GM04503 (cell line): ENCODE measurements at regions not wholly inside any gene's neighbourhood (a gene's known extent, or its start where the extent isn't known, plus 50 kb on each side); places are given as distances from the start of the nearest gene placed in this dataset.
"Not testable (repeated sequence)": the region's sequence is repeated elsewhere in the genome, so short reads cannot be mapped to it uniquely, and the experiment has no call there.

Experiments
- DNase-seq: peaks from one replicate; pipeline ENCODE4 v3.0.0-alpha.2; 2012; ENCODE audit warnings: low read depth

DNA sequence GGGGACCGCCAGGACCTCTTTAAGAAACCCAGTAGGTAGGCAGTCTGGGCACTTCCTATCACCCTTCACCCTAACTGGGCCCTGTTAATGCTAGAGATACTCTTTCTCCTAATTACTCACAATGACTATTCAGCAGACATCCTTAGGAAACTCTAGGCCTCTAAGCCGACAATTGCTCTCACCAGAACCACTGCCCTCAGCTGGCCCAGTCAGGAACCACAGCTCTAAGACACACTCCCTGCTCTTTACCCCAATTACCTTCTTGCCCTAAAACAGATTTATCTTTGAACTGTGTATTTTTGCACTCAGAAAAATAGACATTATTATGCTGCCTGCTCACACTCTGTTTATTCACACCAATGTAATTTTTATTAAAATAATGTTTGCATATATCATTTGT, 432.6 kb upstream of the SLC30A5 start:
- no peak for DNase-seq

GRCh38 chr5:68662804-68663307, 431.0 kb upstream of the SLC30A5 start:
- no peak for DNase-seq

DNA sequence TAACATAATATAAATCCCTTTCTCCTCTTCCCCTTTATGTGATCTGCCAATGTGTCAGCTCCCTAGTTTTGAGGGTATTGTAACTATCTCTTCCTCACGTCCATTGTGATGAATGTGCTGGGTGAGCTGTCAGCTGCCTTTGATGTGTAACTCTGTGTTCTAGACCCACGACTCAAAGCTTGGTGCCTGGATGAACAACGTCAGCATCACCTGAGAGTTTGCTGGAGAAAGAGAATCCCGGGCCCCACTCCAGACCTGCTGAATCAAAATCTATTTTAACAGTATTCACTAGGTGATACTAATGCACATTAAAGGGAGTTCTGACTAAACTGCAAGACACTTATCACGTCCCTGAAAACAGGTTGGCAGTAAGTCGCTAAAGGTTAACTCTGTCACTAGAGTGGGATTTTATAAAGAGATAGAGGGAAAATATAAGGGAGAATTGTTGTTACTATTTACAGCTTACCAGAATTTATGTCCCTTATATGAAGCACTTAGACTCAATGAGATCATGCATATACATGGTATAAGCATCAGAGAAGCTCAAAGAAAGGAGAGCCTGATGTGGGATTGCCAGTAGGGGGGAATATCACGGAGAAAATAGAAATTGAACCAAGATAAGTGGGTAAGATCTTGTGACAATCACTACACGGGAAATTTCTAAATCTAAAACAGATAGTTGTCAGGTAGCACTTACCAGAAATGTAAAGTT, 423.8 kb upstream of the SLC30A5 start:
- no peak for DNase-seq

DNA sequence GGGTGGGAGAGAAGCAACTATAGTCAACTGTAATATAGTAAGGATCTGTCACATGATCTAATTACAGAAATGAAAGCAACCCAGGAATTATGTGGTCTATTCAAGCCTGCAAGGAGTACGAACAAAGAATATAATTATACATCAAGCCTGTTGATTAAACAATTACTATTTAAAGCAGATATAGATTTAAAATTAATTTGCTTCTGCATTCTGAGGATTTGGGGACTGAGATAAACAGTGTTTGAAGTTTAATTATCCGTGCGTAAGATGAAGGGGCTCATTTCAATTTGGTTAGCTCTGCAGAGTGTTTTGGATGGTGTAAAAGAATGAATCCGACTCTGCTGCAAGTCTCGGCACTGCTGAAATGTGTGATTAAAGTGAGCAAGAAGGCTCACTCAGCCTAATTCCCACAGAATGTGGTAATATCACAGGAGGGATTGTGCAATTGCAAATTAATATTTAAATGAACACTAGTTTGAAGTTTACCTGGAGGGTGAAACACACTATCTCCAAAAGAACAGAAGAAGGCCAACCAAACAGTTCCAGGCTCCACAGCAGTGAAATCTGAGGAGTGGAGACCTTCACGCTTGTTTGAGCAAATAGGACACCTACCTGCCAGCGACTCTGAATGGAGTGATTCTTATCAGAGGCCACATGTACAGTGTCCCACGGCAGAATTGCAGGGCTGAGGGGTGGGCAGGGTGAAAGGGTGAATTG, 420.6 kb upstream of the SLC30A5 start:
- DNase-seq: no peak

DNA sequence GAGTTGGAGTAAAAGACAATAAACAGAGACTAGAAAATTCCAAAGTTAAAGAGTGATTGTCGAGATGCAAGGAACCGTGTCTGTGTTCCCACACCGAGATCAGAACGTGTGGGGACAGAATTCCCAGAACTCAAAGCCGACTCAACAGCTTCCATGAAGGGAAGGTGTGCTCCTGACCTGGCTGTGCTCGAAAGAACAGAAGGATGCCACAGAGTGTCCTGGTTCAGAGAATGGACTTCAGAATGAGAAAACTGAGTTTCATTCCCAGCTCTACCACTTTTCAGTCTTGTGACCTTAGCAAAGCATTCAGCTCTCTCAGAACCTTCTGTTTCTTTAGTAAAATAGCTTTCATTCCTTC, 420.0 kb upstream of the SLC30A5 start:
- no peak for DNase-seq

GRCh38 chr5:68679041-68679440, 414.8 kb upstream of the SLC30A5 start:
- DNase-seq: no peak

DNA sequence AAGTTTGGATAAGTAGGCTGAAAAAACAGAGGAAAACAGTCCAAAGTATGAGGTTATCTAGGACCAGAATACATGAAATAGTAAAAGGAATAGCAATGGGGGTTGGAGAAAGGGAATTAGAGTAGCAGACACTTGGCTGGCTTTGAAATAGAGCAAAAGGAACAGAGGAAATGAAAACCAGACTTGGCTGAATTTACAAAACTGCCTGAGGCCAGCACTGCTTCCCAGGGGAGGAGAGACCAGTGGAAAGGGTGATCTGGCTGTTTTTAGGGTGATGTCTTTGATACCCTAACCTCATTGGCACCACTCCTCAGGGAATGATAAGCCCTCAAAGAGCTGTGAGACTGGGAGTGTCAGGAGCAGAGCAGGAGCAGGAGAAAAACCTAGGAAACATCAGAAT, 413.4 kb upstream of the SLC30A5 start:
- DNase-seq: no peak

GRCh38 chr5:68681929-68682328, 411.9 kb upstream of the SLC30A5 start:
- no peak for DNase-seq

DNA sequence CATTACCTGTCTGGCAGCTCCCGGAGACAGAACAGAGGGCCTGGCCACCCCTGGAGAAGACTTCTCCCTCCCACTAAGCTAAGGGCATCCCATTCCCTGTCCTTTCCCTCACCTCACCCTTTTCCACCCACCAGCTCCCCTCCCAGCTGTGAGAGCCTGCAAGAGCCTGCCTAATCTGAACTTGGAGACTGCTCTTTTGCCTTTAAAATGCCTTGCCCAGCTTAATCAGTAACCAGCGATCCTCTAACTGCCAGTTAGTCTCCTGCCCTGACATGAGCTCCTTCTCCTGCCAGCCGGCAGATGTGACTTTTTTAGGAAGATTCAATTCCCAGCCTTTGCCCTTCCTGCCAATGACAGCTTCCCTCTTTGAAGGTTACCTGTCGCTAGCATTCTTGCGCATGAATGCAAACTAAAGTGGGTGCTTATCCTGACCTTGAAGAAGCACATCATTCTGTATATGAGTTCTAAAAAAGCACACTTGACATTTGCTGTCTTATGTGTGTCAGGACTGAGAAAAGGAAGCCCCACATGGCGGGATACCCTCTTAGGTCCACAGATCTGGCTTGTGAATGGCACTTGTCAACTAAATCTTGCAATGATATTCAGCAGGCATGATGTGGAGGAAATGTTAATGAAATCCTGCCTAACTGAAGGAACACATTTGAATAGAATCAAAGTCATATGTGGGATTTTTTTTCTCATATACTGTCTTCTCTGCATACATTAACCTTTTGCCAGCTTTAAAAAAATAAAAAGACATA, 411.2 kb upstream of the SLC30A5 start:
- DNase-seq: no peak

DNA sequence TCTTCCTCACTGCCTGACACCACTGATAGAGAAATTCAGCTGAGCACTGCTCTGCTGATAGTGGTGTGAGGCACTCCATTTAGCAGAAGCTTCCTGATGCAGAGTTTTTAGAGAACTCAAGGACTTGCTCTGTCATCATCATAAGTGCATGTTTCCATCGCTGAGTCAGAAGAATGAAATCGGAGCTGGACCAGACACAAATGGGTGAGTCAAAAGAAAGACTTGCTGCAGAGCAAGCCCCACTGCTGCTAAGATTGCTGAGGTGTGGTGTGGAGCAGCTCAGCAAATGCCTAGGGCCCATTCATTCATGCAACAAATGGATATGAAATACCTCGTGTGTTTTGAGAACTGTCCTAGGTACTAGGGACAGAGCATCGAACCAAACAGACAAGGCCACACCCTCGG, 410.2 kb upstream of the SLC30A5 start:
- DNase-seq: peak; percentile 92

GRCh38 chr5:68685863-68686262, 408.0 kb upstream of the SLC30A5 start:
- DNase-seq: no peak

- no peak for DNase-seq
Measured at GRCh38 chr5:68688547-68688946, 405.3 kb upstream of the SLC30A5 start.

DNA sequence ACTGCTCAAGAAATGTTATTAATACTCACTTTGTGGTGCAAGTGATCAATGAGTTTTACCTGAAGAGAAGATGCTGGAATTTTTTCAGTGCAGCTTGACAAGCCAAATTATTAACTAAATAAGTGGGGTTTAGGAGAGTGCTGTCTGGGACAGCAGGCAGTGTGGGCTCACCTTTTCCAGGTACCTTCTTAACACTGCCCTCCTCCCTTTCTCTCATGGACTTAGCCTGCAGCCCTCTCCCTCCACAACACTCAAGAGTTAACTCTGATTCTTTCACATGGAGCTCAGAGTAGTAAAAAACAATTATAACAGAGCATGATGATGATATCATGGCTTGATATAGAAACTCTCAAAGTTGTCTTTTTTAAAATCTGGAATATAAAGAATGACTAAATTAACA, 404.8 kb upstream of the SLC30A5 start:
- no peak for DNase-seq

- not testable (repeated sequence) for DNase-seq
Measured at GRCh38 chr5:68691874-68692273, 401.9 kb upstream of the SLC30A5 start.

- DNase-seq: no peak
Measured at GRCh38 chr5:68698025-68698940, 395.5 kb upstream of the SLC30A5 start.

GRCh38 chr5:68699966-68700365, 393.8 kb upstream of the SLC30A5 start:
- DNase-seq: no peak

- DNase-seq: no peak
Measured at GRCh38 chr5:68707575-68707974, 386.2 kb upstream of the SLC30A5 start.

DNA sequence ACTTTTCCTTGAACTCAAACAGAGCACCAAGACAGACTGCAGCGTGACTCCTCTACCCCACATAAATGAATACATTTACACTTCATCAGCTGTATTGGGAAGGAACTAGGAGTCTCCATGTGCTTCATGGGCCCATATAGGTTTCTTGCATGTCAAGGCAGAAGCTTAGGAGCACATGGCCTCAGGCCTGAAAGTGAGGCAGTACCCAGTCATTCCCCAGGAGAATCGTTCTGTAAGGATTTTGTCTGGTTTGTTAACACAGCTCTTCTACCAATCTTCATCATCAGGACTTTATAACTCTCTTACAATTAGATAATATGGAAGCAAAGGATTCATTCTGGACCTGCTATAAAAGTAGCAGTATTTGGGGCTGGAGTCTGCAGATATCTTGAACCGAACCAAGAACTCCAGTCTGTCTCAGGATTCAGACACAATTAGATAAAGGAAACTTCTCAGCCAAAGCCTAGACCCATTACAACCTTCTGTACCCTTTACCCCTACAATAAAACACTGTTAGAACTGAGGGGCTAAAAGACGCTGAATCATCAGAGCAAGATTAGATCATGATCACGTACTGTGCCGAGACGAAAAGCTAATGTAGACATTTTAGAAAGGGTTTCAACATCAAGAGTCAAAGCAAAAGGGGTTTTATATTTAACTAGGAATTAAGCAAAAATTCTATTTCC, 385.5 kb upstream of the SLC30A5 start:
- no peak for DNase-seq

- no peak for DNase-seq
Measured at GRCh38 chr5:68708842-68709170, 385.0 kb upstream of the SLC30A5 start.

DNA sequence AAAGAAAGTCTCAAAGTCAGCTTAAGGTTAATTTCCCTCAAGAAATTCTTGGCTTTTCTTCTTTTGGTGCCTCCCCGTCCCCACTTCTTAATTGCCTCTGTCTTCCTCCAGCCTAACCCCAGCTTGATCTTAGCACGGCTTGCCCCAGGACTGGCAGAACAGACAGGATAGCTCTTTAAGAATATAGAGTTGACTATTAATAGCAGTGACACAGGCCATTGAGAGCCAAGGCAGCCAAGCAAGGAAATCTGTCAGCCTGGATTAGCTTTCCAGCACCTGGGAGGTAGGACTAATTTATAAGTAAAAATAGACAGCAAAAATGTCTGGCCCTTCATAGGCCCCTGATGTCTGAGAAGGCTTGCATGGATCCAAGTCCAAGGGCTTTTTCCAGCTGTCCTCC, 384.6 kb upstream of the SLC30A5 start:
- DNase-seq: no peak

GRCh38 chr5:68710514-68710913, 383.3 kb upstream of the SLC30A5 start:
- DNase-seq: no peak
